Effector memory CD4-positive, alpha-beta T cell (primary cell): ENCODE measurements at regions not wholly inside any gene's neighbourhood (a gene's known extent, or its start where the extent isn't known, plus 50 kb on each side); places are given as distances from the start of the nearest gene placed in this dataset.

Experiments used
- DNase-seq, 3 donors: peaks; one replicate each; pipeline ENCODE4 v3.0.0-alpha.2; 2020
- H3K27ac ChIP-seq: 2 replicates; pipeline ENCODE4 v1.7.0; 2013; ENCODE audit warnings: mild to moderate bottlenecking, low read length, moderate library complexity; ENCODE audit not compliant: insufficient read depth, poor library complexity, severe bottlenecking
- H3K27me3 ChIP-seq: replicated peaks from 2 replicates; pipeline ENCODE4 v1.7.0; 2013; ENCODE audit warnings: mild to moderate bottlenecking, low read length; ENCODE audit not compliant: insufficient read depth, control insufficient read depth, poor library complexity, severe bottlenecking
- H3K36me3 ChIP-seq: 2 replicates; pipeline ENCODE4 v1.7.0; 2013; ENCODE audit warnings: mild to moderate bottlenecking, low read length, moderate library complexity; ENCODE audit not compliant: control insufficient read depth, insufficient read depth
- H3K4me1 ChIP-seq: 2 replicates; pipeline ENCODE4 v1.7.0; 2013; ENCODE audit warnings: low read length, mild to moderate bottlenecking; ENCODE audit not compliant: control insufficient read depth, insufficient read depth, poor library complexity, severe bottlenecking
- H3K4me3 ChIP-seq: 2 replicates; pipeline ENCODE4 v1.7.0; 2013; ENCODE audit warnings: low read length, low read depth, mild to moderate bottlenecking; ENCODE audit not compliant: insufficient read depth, poor library complexity, severe bottlenecking
- H3K9me3 ChIP-seq: 2 replicates; pipeline ENCODE4 v1.7.0; 2013; ENCODE audit warnings: mild to moderate bottlenecking, low read length, moderate library complexity; ENCODE audit not compliant: control insufficient read depth

DNA sequence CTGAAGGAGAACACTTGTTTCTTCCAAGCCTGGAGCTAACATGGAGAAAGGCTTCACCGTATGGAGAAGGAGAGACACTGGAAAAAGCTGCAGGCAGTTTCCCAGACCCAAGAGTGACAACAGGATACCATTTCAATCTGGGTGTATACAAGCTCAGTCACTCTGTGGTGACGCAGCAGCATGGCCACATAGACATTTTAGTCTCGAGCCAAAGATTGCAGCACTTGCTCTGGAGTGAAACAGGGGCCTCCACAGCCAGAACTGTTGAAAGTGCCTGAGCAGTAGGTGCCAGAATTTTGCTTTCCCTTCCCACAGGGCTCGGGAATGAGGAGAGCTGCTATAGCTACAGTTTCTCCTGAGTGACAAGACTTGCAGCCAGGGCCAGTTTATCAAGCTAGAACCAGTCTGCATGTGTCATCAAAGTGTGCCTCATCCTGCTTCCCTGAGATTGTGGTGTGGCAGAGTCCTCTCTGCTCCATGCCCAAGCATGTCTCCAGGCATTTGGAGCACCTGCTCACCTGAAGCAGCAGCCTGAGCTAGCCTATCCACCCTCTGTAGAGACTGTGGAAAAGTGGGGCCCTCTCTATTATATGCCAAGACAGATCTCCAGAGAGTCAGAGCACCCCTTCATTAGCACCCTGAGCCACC, 234.6 kb upstream of the CDH19 start:
- Histone ChIP-seq H3K9me3 (no peaks in the 10 kb centered on the region), H3K27me3 (no peaks in the 10 kb centered on the region), H3K4me3 (no peak overlapping the region), H3K36me3 (no peaks in the 10 kb centered on the region), H3K27ac (no peak overlapping the region), H3K4me1 (no peaks in the 10 kb centered on the region)
- DNase-seq = no peak

DNA sequence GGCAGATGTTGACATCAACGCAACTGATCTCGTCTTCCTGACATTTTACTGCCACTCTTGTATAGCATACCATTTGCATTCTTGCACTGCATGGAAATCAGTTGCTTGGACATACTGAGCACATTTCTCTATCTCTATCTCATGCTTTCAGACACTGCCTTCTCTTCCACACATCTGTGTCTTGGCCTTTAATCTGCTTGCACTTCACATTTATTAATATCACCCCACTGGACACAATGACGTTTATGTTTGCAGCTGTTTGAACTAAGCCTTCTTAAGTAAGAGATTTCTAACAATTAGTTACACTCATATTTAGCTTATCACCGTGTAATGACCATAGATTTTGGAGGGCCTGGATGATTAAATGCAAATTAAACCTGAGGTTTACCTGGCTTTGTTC, 229.8 kb upstream of the CDH19 start:
- H3K27ac ChIP-seq = no peak overlapping the region
- no peak overlapping the region for H3K4me3 ChIP-seq
- no peak for DNase-seq
- no peaks in the 10 kb centered on the region for H3K36me3 ChIP-seq
- H3K27me3 ChIP-seq = no peaks in the 10 kb centered on the region
- H3K9me3 ChIP-seq = no peaks in the 10 kb centered on the region
- H3K4me1 ChIP-seq = no peaks in the 10 kb centered on the region

DNA sequence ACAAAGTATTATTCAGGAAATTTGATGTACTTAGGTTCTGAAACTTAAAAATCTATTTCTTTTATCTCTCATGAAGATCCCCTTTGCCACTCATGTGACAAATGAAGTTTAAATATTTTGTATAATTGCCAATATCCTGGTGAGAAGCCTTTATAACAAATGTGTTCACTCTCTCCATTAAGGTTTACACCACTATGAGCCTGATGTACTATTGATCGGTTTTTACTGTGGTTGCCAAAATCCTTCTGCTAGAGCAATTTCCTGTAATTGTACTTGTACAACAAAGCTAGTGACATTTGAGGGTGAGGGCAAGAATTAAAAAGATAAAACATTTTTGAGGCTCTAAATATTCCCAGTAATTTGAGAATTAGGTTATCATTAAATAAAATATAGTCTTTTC, 222.3 kb upstream of the CDH19 start:
- Histone ChIP-seq H3K36me3 (no peaks in the 10 kb centered on the region), H3K9me3 (no peaks in the 10 kb centered on the region), H3K4me1 (no peaks in the 10 kb centered on the region), H3K4me3 (no peak overlapping the region), H3K27ac (no peak overlapping the region), H3K27me3 (no peaks in the 10 kb centered on the region)
- no peak for DNase-seq

DNA sequence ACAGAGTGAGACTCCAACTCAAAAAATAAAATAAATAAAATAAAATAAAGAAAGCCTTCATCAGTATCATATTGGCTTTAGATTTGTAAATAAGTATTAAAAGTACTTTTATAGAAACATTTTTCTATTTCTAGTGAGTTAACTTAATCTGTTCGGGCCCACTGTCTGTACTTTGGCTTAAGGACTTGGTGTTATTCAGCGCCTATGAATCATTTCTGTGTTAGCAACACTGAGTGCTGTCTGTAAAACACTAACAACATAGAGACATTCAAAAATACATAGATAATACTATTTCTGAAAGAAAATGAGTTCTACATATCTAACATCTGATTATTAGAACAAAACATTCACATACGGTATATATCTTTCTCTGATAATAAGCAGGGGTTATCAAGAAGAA, 221.5 kb upstream of the CDH19 start:
- Histone ChIP-seq H3K36me3 (no peaks in the 10 kb centered on the region), H3K4me1 (no peaks in the 10 kb centered on the region), H3K9me3 (no peaks in the 10 kb centered on the region), H3K4me3 (no peak overlapping the region), H3K27ac (no peak overlapping the region), H3K27me3 (no peaks in the 10 kb centered on the region)
- DNase-seq = no peak

DNA sequence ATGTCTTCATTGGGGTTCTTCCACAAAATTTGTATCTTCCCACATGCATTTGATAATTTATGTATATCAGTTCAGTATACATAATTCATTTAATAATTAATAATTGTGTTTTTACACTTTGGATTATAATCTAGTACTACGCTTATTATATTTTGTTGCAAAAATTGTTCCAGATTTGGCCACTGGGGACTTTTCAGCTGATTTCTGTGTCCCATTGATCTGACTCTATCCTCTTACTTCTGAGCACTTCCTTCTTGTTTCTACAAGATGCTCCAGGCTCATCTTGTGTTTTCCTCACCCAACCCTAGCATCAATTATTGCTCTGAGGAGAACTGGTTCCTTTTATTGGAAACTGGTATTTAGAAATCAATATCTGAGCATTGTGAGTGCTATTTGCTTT, 215.3 kb upstream of the CDH19 start:
- Histone ChIP-seq H3K27ac (no peak overlapping the region), H3K27me3 (no peaks in the 10 kb centered on the region), H3K36me3 (no peaks in the 10 kb centered on the region), H3K4me3 (no peak overlapping the region), H3K9me3 (no peaks in the 10 kb centered on the region), H3K4me1 (no peaks in the 10 kb centered on the region)
- DNase-seq = no peak

DNA sequence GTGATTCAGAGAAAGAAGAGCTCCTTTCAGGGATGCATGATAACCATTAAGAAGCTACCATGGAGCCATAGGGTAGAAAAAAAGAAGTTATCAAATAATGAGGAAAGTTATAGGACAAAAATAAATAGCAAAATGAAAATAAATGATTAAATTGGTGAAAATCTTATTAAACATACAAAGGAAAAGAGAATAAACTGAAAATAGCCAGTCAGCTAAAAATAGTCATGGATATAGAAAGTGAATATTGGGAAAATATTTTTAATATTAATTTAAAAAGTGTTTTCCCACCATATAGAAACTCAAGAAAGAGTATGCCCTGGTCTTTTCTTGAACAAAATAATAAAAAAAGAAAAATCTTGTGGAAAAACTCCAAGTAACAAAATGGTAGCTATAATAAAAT, 209.2 kb upstream of the CDH19 start:
- no peaks in the 10 kb centered on the region for H3K27me3 ChIP-seq
- DNase-seq = no peak
- H3K27ac ChIP-seq = no peak overlapping the region
- no peaks in the 10 kb centered on the region for H3K36me3 ChIP-seq
- no peak overlapping the region for H3K4me3 ChIP-seq
- no peaks in the 10 kb centered on the region for H3K9me3 ChIP-seq
- no peaks in the 10 kb centered on the region for H3K4me1 ChIP-seq

DNA sequence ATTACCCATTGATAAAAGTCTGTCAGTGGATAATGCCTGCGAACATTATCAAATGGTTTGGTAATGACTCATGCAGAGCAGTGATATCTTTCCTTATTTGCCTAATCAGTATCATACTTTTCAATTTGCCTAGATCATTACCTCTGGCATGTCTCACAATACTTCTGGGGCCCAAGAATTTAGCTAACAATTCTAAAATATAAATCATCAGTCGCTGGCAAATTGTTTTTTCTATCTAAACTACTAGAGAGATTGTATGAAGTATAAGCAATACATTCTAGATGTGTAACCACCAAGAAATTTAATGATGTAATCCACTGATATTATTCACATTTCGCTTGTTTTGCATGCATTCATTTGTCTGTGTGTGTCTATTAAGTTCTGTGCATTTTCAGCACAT, 191.2 kb upstream of the CDH19 start:
- Histone ChIP-seq H3K36me3 (no peaks in the 10 kb centered on the region), H3K27me3 (no peaks in the 10 kb centered on the region), H3K4me1 (no peaks in the 10 kb centered on the region), H3K4me3 (no peak overlapping the region), H3K9me3 (no peaks in the 10 kb centered on the region), H3K27ac (no peak overlapping the region)
- no peak for DNase-seq

DNA sequence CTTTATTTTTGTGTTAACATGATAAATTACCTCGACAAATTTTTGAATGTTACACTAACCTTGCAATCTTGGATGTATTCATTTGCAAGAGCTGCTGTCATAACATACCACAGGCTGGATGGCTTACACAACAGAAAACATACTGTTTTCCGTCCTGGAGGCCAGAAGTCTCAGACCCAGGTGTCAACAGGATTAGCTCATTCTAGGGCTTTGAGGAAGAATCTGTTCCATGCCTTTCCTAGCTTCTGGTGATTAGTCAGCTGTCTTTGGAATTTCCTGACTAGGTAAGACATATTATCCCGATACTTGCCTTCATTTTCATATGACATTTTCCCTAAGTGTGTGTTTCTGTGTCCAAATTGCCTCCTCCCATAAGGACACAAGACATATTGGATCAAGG, 188.6 kb upstream of the CDH19 start:
- H3K27ac ChIP-seq = no peak overlapping the region
- no peak overlapping the region for H3K4me3 ChIP-seq
- no peaks in the 10 kb centered on the region for H3K36me3 ChIP-seq
- no peak for DNase-seq
- no peaks in the 10 kb centered on the region for H3K4me1 ChIP-seq
- no peaks in the 10 kb centered on the region for H3K9me3 ChIP-seq
- H3K27me3 ChIP-seq = no peaks in the 10 kb centered on the region

DNA sequence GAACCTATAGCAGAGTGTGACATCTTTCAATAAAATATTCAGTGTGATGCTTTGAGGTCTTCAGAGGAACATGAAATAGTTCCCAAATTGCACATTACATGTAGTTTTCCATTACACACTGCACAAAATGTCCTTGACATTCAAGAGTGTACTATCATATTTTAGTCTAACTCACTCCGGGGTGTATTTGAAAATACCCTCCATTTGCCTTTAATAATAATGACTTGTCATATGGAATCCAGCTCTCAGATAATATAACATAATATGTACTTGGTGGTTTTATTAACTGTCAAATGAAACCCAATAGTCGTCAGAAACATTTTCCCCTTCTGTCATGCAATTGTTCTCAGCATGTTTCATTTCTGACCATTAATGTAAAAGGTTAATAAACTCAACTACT, 176.7 kb upstream of the CDH19 start:
- Histone ChIP-seq H3K36me3 (no peaks in the 10 kb centered on the region), H3K4me3 (no peak overlapping the region), H3K9me3 (no peaks in the 10 kb centered on the region), H3K4me1 (no peaks in the 10 kb centered on the region), H3K27ac (no peak overlapping the region), H3K27me3 (no peaks in the 10 kb centered on the region)
- DNase-seq = no peak

DNA sequence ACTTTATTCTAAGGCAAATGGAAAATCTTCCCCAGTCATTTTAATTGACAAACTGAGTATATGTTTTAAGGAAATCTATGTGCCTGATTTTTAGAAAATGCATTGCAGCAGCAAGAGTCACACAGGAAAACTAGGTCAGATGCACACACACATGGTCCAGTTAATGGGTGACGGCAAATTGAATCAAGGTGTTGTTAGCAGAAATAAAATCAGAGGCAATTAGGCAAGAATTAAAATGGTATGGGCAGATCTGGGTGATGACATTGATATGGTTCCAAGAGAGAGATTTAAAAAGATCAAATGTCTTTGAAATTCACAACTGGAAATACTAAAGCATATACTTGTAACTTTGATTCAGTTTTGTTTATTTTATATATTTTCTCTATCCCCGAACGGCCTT, 174.2 kb upstream of the CDH19 start:
- Histone ChIP-seq H3K36me3 (no peaks in the 10 kb centered on the region), H3K4me1 (no peaks in the 10 kb centered on the region), H3K9me3 (no peaks in the 10 kb centered on the region), H3K27me3 (no peaks in the 10 kb centered on the region), H3K4me3 (no peak overlapping the region), H3K27ac (no peak overlapping the region)
- DNase-seq = no peak

DNA sequence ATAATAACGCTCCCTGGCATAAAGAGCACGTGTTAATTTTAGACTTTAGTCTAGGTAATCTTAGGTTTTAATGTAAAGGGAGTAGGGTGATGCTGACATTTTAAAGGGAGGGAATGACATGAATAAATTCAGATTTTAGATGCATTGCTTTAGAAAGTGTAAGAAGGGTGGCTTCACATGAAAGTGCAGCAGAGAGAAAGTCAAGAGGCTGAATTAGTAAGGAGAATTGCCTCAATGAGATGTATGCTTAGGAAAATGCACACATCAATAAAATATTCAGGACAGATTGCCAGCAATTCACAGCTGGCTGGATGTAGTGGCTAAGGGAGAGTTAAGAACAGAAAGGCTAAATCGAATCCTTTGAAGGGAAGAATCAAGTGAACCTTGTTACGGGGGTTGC, 165.5 kb upstream of the CDH19 start:
- H3K4me3 ChIP-seq = no peak overlapping the region
- no peak for DNase-seq
- no peak overlapping the region for H3K27ac ChIP-seq
- H3K36me3 ChIP-seq = no peaks in the 10 kb centered on the region
- no peaks in the 10 kb centered on the region for H3K9me3 ChIP-seq
- H3K27me3 ChIP-seq = no peaks in the 10 kb centered on the region
- no peaks in the 10 kb centered on the region for H3K4me1 ChIP-seq
